Caco-2 (cell line): ENCODE measurements at regions not wholly inside any gene's neighbourhood (a gene's known extent, or its start where the extent isn't known, plus 50 kb on each side); places are given as distances from the start of the nearest gene placed in this dataset.

Experiments
- BruUV-seq: library from RNA; stranded (reverse); fragments of 400-500 nt; replicated peaks from 2 replicates; lab custom pipeline; 2021; lab: Mats Ljungman, UMichigan
- CTCF ChIA-PET: fragments of 300-600 bp; sonication (Branson Sonifier 250); formaldehyde crosslinking; loops from one replicate; lab custom pipeline; 2022; ENCODE audit warnings: antibody characterized with exemption; lab: Charles Lee
- POLR2A ChIA-PET: fragments of 300-600 bp; sonication (Branson Sonifier 250); formaldehyde crosslinking; loops from one replicate; lab custom pipeline; 2022; ENCODE audit warnings: antibody characterized with exemption; lab: Charles Lee
- DNase-seq, 2 experiments: peaks; one replicate each; pipeline versions ENCODE4 v3.0.0 to v3.0.0-alpha.2; 2020 to 2022
- H3K27me3 ChIP-seq: replicated peaks from 2 replicates; pipeline ENCODE4 v1.6.0; 2011; ENCODE audit warnings: low read length; ENCODE audit not compliant: control insufficient read depth, insufficient read depth
- H3K36me3 ChIP-seq: 2 replicates; pipeline ENCODE4 v1.5.1; 2011; ENCODE audit warnings: low read length; ENCODE audit not compliant: control insufficient read depth, insufficient read depth
- H3K4me1 ChIP-seq: fragments of 250-450 bp; sonication (Bioruptor Pico); 2 replicates; pipeline ENCODE4 v1.5.1; 2020; ENCODE audit warnings: mild to moderate bottlenecking
- H3K4me3 ChIP-seq: 2 replicates; pipeline ENCODE4 v1.5.1; 2011; ENCODE audit warnings: low read depth, mild to moderate bottlenecking, control low read depth, low read length
- H3K9me3 ChIP-seq: fragments of 250-450 bp; sonication (Bioruptor Pico); 2 replicates; pipeline ENCODE4 v1.5.1; 2020; ENCODE audit warnings: mild to moderate bottlenecking, moderate library complexity
- H3K27ac Mint-ChIP-seq: one replicate; pipeline ENCODE4 v1.8.0; 2022; ENCODE audit warnings: mixed read lengths; ENCODE audit not compliant: unreplicated experiment
- H3K27me3 Mint-ChIP-seq: one replicate; pipeline ENCODE4 v1.8.0; 2022; ENCODE audit warnings: mixed read lengths; ENCODE audit not compliant: insufficient read depth, unreplicated experiment
- H3K36me3 Mint-ChIP-seq: one replicate; pipeline ENCODE4 v1.8.0; 2022; ENCODE audit warnings: mild to moderate bottlenecking, mixed read lengths; ENCODE audit not compliant: insufficient read depth, unreplicated experiment
- H3K4me1 Mint-ChIP-seq: one replicate; pipeline ENCODE4 v1.8.0; 2022; ENCODE audit warnings: low read depth, mixed read lengths; ENCODE audit not compliant: unreplicated experiment
- H3K4me3 Mint-ChIP-seq: one replicate; pipeline ENCODE4 v1.8.0; 2022; ENCODE audit warnings: mild to moderate bottlenecking, moderate library complexity, mixed read lengths; ENCODE audit not compliant: unreplicated experiment
- H3K9me3 Mint-ChIP-seq: one replicate; pipeline ENCODE4 v1.8.0; 2022; ENCODE audit warnings: mixed read lengths; ENCODE audit not compliant: unreplicated experiment
- CTCF ChIP-seq, 2 experiments: fragments of 200-600 bp in 1 of 2; IDR thresholded peaks; 1 replicate in 1 of 2; 2 replicates in 1 of 2; pipeline versions ENCODE4 v1.5.1 to v1.8.0; 2011 to 2022; ENCODE audit warnings: antibody characterized with exemption in 1 of 2, control low read depth in 1 of 2, inconsistent platforms in 1 of 2, low read depth in 1 of 2, low read length in 1 of 2, mild to moderate bottlenecking in 1 of 2, moderate library complexity in 1 of 2; ENCODE audit not compliant: insufficient read depth in 1 of 2, severe bottlenecking in 1 of 2, unreplicated experiment in 1 of 2
- intact Hi-C: fragments of 100-400 bp; cut with micrococcal nuclease; formaldehyde crosslinking; loops from one replicate; pipeline ENCODE4 v1.10.0; 2022; ENCODE audit not compliant: unreplicated experiment

GRCh38 chr10:21199501-21199900 lies 302.4 kb upstream of the NEBL start:
- ChIA-PET CTCF (no interaction called here), POLR2A (interaction anchor here (0.6 kb wide), 1 partner anchor 14 kb away, joined by 3 read pairs; no protein-coding TSS in a partner anchor)
- peaks cover 14% of the 10 kb centered on the region for H3K4me1 Mint-ChIP-seq

GRCh38 chr10:21197838-21198237 lies 300.7 kb upstream of the NEBL start:
- no peak for TF ChIP-seq CTCF (IDR thresholded peaks at IDR 0.05; ENCODE audit: insufficient read depth in 1 of 2, low read depth in 1 of 2, low read length in 1 of 2, severe bottlenecking in 1 of 2, unreplicated experiment in 1 of 2)
- DNase-seq = no peak
- ChIA-PET CTCF (no interaction called here), POLR2A (no interaction called here)
- intact Hi-C loops = no loop called here
- Mint-ChIP-seq H3K36me3 (peaks cover 14% of the 10 kb centered on the region), H3K27ac (no peak overlapping the region), H3K9me3 (peaks cover 40% of the 10 kb centered on the region), H3K27me3 (no peaks in the 10 kb centered on the region), H3K4me3 (no peak overlapping the region), H3K4me1 (peaks cover 14% of the 10 kb centered on the region)
- Histone ChIP-seq H3K4me3 (no peak overlapping the region), H3K9me3 (peaks cover 24% of the 10 kb centered on the region), H3K27me3 (no peaks in the 10 kb centered on the region), H3K36me3 (no peaks in the 10 kb centered on the region; the same call in 1 of the 2 replicates), H3K4me1 (peaks cover 14% of the 10 kb centered on the region)
- no TSS peak for BruUV-seq

More at GRCh38 chr10:21199501-21199900, 302.4 kb upstream of the NEBL start:
- Mint-ChIP-seq H3K9me3 (peaks cover 34% of the 10 kb centered on the region), H3K27me3 (no peaks in the 10 kb centered on the region), H3K27ac (no peak overlapping the region), H3K36me3 (peaks cover 11% of the 10 kb centered on the region), H3K4me3 (no peak overlapping the region)
- no peaks in the 10 kb centered on the region; the same call in 1 of the 2 replicates for H3K27me3 ChIP-seq
- TF ChIP-seq CTCF (IDR thresholded peaks at IDR 0.05; ENCODE audit: insufficient read depth in 1 of 2, low read depth in 1 of 2, low read length in 1 of 2, severe bottlenecking in 1 of 2, unreplicated experiment in 1 of 2) = no peak
- peaks cover 11% of the 10 kb centered on the region for H3K4me1 ChIP-seq
- DNase-seq = no peak
- no peak overlapping the region for H3K4me3 ChIP-seq
- H3K36me3 ChIP-seq = no peaks in the 10 kb centered on the region
- BruUV-seq = no TSS peak
- peaks cover 24% of the 10 kb centered on the region for H3K9me3 ChIP-seq
- intact Hi-C loops = no loop called here

- Mint-ChIP-seq H3K27ac (no peak overlapping the region), H3K4me1 (peaks cover 19% of the 10 kb centered on the region), H3K4me3 (no peak overlapping the region), H3K9me3 (peaks cover 41% of the 10 kb centered on the region), H3K36me3 (peaks cover 17% of the 10 kb centered on the region), H3K27me3 (no peaks in the 10 kb centered on the region)
- no peak for TF ChIP-seq CTCF (IDR thresholded peaks at IDR 0.05; ENCODE audit: insufficient read depth in 1 of 2, low read depth in 1 of 2, low read length in 1 of 2, severe bottlenecking in 1 of 2, unreplicated experiment in 1 of 2)
- CTCF ChIA-PET = no interaction called here
- no peak for DNase-seq
- intact Hi-C loops = no loop called here
- Histone ChIP-seq H3K36me3 (no peaks in the 10 kb centered on the region; the same call in 1 of the 2 replicates), H3K4me1 (peaks cover 14% of the 10 kb centered on the region), H3K9me3 (peaks cover 24% of the 10 kb centered on the region), H3K27me3 (no peaks in the 10 kb centered on the region), H3K4me3 (no peak overlapping the region)
- POLR2A ChIA-PET = no interaction called here
- BruUV-seq = no TSS peak
Measured at GRCh38 chr10:21196822-21197395, 299.8 kb upstream of the NEBL start.
